ENCODE measurements at regions not wholly inside any gene's neighbourhood (a gene's known extent, or its start where the extent isn't known, plus 50 kb on each side); places are given as distances from the start of the nearest gene placed in this dataset.
A peak's percentile ranks its signal among the peaks of the same experiment; 100 is the strongest.

DNA sequence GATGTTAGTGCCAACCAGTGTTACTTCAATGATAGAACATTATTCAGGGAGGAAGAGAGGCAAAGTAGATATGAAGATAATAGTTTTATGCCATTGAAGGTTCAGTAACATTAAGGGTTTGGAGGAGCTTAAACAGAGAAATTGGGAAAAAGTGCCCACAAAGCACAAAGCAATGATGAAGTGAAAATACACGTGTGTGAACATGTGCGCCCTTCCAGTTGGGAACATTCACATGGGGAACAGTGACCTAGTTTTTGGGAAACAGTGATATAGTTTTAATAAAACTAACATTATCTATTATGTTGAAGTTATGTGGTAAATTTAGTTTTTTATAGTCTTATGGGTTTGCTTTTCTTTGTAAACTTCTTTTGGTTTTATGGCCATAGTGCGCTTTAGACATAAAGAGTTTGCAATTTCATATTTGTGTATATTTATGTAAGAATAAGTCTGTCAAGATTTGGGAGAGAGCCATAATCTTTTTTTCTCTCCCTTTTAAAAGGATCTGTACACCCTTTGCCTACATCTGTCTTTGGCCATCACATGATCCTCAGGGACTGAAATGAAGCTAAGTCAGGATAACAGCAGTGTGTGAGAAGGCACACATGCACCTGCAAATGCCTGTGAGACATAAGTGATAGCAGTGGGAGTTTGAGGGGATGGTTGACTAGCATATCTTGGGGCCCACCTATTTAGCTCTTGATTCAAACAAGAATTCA lies 450.3 kb upstream of the THRB start:
- DNase-seq (ENCODE audit: low spot score), result no peak
- no peak for ATAC-seq (ENCODE audit: low FRiP score)
- TF ChIP-seq, protein P1, sequence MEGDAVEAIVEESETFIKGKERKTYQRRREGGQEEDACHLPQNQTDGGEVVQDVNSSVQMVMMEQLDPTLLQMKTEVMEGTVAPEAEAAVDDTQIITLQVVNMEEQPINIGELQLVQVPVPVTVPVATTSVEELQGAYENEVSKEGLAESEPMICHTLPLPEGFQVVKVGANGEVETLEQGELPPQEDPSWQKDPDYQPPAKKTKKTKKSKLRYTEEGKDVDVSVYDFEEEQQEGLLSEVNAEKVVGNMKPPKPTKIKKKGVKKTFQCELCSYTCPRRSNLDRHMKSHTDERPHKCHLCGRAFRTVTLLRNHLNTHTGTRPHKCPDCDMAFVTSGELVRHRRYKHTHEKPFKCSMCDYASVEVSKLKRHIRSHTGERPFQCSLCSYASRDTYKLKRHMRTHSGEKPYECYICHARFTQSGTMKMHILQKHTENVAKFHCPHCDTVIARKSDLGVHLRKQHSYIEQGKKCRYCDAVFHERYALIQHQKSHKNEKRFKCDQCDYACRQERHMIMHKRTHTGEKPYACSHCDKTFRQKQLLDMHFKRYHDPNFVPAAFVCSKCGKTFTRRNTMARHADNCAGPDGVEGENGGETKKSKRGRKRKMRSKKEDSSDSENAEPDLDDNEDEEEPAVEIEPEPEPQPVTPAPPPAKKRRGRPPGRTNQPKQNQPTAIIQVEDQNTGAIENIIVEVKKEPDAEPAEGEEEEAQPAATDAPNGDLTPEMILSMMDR (IDR thresholded peaks at IDR 0.05), result no peak

DNA sequence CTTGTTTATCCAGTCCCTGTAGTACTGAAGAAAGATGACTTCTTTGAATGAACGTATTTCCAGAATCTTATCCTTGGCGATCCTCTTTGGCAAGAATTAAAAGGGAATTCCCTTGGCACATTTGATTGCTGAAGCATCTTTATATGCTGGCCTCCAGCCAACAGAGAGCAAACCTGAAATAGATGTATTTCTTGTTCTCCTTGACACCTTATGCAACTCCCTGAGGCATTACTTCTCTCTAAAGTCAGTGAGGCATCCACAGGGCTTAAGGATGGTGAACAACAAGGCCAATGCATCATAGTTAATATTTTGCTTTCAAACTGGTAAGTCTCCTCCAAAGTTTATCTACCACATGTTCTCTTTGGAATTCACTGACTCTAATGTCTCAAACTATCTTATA lies 450.9 kb upstream of the THRB start:
- DNase-seq (ENCODE audit: low spot score) (no peak), ATAC-seq (ENCODE audit: low FRiP score) (peak; percentile 57)
- TF ChIP-seq, protein P1 (IDR thresholded peaks at IDR 0.05), result no peak

DNA sequence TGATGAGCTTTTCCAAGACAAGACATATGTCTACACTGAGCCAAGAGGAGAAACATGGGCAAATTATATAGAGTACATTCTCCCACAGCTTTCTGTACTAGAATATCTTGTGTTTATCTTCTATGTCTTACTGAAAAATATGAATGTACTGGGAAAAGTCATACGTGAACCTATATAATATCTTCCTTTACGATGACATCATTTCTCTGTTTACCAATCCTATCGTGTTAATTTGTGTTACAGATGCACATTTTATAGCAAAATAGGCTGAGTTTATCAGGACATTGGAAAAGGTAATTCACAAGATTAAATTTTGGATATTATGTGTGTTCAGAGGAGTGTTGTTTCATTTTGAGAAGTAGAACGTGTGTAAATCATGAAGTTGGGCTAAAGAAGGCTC lies 452.5 kb upstream of the THRB start:
- TF ChIP-seq, protein P1 (IDR thresholded peaks at IDR 0.05), result no peak
- ATAC-seq (ENCODE audit: low FRiP score) (no peak), DNase-seq (ENCODE audit: low spot score) (no peak)

DNA sequence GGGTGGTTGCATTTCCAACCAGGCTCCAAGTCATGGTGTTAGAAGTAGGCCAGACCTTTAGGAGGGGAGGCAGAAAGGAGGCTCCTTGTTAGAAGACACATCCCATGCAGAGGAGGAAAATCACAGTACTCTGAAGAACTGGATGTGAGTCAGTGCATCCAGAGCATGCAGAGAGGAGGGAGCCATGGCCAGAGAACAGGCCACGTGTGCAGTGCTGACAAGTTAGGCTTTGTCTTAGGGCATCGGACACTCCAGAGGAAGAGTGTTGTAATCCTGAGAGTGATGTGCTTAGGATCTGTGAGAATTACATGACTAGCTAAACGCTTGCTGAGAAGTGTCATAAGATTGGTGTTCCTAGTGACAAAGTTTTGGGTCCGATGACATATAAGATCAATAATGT lies 456.5 kb upstream of the THRB start:
- ATAC-seq (ENCODE audit: low FRiP score) (no peak), DNase-seq (ENCODE audit: low spot score) (no peak)
- TF ChIP-seq, protein P1 (IDR thresholded peaks at IDR 0.05), result no peak

DNA sequence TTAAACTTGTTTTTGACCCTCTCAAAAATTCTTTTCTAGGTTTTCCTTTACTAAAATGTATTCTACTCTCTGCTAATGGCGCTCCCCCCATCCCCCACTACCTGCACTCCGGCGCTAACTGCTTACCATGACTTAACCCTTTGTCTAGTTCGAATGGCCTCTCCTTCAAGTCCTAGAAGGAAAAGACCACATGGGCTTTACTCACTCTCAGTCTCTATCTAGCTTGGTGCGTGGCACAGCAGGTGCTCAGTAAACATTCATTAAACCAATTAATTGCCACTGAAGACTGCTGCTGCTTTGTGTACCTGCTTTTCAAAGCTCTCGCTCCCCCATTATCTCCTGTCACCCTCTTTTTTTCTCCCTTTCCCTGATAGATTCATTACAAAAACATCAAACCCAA lies 457.7 kb upstream of the THRB start:
- ATAC-seq (ENCODE audit: low FRiP score) (no peak), DNase-seq (ENCODE audit: low spot score) (no peak)
- TF ChIP-seq, protein P1 (IDR thresholded peaks at IDR 0.05), result no peak

DNA sequence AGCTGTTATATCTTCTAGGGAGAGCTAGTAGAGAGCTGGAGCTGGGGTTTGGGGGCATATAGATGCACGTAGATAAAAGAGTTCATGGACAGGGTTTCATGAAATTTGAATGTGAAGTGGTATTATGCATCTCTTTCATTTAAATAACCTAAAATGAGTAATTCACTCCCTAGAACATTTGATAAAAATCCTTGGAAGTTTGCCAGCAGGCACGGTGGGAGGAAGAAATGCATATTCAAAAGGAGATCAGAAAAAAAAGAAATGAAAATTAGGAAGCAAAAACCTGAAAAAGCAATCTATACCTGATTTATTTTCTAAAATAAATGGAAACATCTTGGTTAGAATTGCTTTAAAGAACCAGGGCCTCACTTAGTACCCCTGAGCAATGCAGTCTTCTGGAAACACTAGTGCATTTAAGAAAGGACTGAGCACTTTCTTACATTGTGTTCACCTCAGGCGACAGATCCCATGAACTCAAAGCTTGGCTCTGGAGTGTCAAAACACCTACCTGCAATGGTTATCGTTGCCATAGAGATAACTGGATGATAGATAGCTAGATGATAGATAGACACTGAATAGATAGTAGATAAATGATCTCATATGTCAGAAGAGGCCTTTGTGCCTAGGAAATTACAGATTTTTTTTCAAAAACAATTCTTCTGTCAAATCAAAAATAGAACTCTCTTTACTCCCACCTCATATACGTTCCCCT lies 458.6 kb upstream of the THRB start:
- no peak for DNase-seq (ENCODE audit: low spot score)
- TF ChIP-seq, protein P1 (IDR thresholded peaks at IDR 0.05), result no peak
- no peak for ATAC-seq (ENCODE audit: low FRiP score)

DNA sequence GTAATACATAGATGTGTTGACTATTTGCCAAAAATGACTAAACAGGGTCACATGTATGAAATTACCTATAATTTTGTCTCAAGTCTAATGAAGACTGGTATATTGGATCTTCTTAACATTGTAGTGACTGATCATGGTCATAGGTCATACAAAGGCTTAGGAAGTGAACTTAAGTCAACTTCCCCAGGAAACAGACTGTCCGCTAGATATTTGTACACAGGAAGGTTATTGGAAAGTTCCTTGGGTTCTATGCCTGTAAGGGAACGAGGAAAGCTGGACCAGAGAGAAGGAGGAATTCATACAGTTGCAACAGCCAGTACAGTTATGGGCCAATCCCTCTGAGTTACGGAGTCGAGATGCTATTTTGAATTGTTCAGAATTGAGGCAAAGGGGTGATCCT lies 462.0 kb upstream of the THRB start:
- TF ChIP-seq, protein P1 (IDR thresholded peaks at IDR 0.05), result no peak
- no peak for DNase-seq (ENCODE audit: low spot score)
- no peak for ATAC-seq (ENCODE audit: low FRiP score)

All from omental fat pad (tissue), 3 donors.